ENCODE measurements at regions not wholly inside any gene's neighbourhood (a gene's known extent, or its start where the extent isn't known, plus 50 kb on each side); places are given as distances from the start of the nearest gene placed in this dataset.
A peak's percentile ranks its signal among the peaks of the same experiment; 100 is the strongest.
"Not testable (repeated sequence)": the region's sequence is repeated elsewhere in the genome, so short reads cannot be mapped to it uniquely, and the experiment has no call there.

- no peak for DNase-seq
Measured at GRCh38 chr1:238991765-238992495, 394.4 kb upstream of the CHRM3 start.

- no peak for DNase-seq
Measured at GRCh38 chr1:238985312-238985711, 401.1 kb upstream of the CHRM3 start.

GRCh38 chr1:238982736-238983135 lies 403.6 kb upstream of the CHRM3 start:
- DNase-seq = no peak

GRCh38 chr1:238981317-238981933 lies 404.9 kb upstream of the CHRM3 start:
- no peak for DNase-seq

GRCh38 chr1:238980053-238980452 lies 406.3 kb upstream of the CHRM3 start:
- DNase-seq = no peak

GRCh38 chr1:238964631-238965030 lies 421.7 kb upstream of the CHRM3 start:
- no peak for DNase-seq

GRCh38 chr1:238962941-238963340 lies 423.4 kb upstream of the CHRM3 start:
- no peak for DNase-seq

- no peak for DNase-seq
Measured at GRCh38 chr1:238961790-238962189, 424.6 kb upstream of the CHRM3 start.

GRCh38 chr1:238960071-238960470 lies 426.3 kb upstream of the CHRM3 start:
- peak; percentile 5 for DNase-seq

GRCh38 chr1:238955934-238956333 lies 430.4 kb upstream of the CHRM3 start:
- no peak for DNase-seq

- peak; percentile 26 for DNase-seq
Measured at GRCh38 chr1:238954865-238955264, 431.5 kb upstream of the CHRM3 start.

GRCh38 chr1:238953448-238954010 lies 432.8 kb upstream of the CHRM3 start:
- DNase-seq = no peak

GRCh38 chr1:238951809-238952208 lies 434.6 kb upstream of the CHRM3 start:
- DNase-seq = peak; percentile 30

- no peak for DNase-seq
Measured at GRCh38 chr1:238950784-238951183, 435.6 kb upstream of the CHRM3 start.

GRCh38 chr1:238950017-238950416 lies 436.4 kb upstream of the CHRM3 start:
- no peak for DNase-seq

GRCh38 chr1:238944028-238944427 lies 442.3 kb upstream of the CHRM3 start:
- DNase-seq = no peak

GRCh38 chr1:238927899-238928298 lies 458.5 kb upstream of the CHRM3 start:
- DNase-seq = no peak

GRCh38 chr1:238916828-238917227 lies 469.5 kb upstream of the CHRM3 start:
- DNase-seq = no peak

GRCh38 chr1:238914346-238914745 lies 472.0 kb upstream of the CHRM3 start:
- no peak for DNase-seq

- no peak for DNase-seq
Measured at GRCh38 chr1:238913210-238913609, 473.2 kb upstream of the CHRM3 start.

- DNase-seq = no peak
Measured at GRCh38 chr1:238912148-238912547, 474.2 kb upstream of the CHRM3 start.

GRCh38 chr1:238902752-238903151 lies 483.6 kb upstream of the CHRM3 start:
- DNase-seq = not testable (repeated sequence)

GRCh38 chr1:238900334-238900865 lies 486.0 kb upstream of the CHRM3 start:
- DNase-seq = no peak

GRCh38 chr1:238898856-238899255 lies 487.5 kb upstream of the CHRM3 start:
- DNase-seq = no peak

Measured in fibroblast of skin of back (primary cell).